ENCODE measurements at regions not wholly inside any gene's neighbourhood (a gene's known extent, or its start where the extent isn't known, plus 50 kb on each side); places are given as distances from the start of the nearest gene placed in this dataset.

GRCh38 chr2:126480033-126480432, 175.9 kb upstream of the GYPC start:
- no peak for DNase-seq (ENCODE audit: low read depth in 2 of 2)

DNA sequence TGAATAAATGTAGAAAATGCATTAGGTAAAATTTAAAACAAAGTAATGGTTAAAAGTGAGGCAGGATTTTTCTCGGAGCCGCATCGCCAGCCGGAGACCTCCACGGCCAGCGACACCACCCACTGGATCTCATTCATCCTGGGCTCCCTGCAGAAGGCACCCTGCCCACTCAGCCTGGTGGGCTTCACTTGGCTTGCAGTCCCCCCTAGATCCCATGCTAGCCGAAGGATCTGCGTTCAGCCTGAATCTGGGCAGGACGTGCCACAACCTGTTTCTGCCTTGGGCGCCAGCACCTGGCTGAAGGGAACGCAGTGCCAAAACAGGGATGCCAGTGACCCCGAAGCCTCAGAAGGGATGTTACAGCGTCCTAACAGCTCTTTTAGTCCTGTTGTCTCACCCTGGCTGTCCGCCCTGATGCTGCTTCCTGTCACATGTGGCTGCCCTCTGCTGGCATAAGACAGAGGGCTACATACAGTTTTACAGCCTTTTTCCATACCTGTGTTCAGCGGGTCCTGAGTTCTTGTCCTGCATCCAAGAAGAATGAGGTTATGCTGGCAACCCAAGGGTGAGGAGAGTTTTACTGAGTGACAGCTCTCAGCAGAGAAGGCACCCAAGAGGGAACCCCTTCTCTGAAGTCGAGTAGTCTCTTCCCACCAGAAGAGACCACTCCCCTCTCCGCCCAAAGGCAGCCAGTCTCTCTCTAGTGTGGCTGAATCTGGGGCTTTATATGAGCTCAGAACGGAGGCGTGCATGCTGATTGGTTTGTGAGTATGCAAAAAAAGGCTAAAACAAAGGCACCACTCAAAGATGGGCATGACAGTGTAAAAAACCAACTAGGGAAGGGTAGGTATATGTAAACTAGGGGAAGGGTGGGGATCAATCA, 173.1 kb upstream of the GYPC start:
- DNase-seq (ENCODE audit: low read depth in 2 of 2): no peak

GRCh38 chr2:126494593-126494992, 161.4 kb upstream of the GYPC start:
- DNase-seq (ENCODE audit: low read depth in 2 of 2): no peak

- DNase-seq (ENCODE audit: low read depth in 2 of 2): no peak
Observed at GRCh38 chr2:126495189-126495588, 160.8 kb upstream of the GYPC start.

- no peak for DNase-seq (ENCODE audit: low read depth in 2 of 2)
Observed at GRCh38 chr2:126496493-126496892, 159.5 kb upstream of the GYPC start.

DNA sequence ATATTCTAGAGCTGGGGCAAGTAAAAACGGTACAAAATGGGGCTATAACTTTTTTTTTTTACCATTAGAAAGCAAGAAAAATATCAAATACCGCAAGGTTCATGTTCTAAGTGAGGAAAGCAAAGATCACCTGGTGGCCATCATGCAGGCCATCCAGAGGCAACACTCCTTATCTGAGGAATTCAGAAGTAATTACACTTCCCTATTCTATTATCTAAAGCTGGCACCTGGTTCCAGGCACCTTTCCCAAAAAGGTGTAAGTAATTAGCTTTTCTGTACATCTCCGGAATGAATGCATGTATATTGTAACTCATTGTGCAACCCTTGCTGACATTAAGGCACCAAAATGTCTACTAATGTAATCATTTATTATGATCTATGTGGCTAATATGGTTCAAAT, 152.5 kb upstream of the GYPC start:
- no peak for DNase-seq (ENCODE audit: low read depth in 2 of 2)

GRCh38 chr2:126504949-126505348, 151.0 kb upstream of the GYPC start:
- no peak for DNase-seq (ENCODE audit: low read depth in 2 of 2)

GRCh38 chr2:126506786-126507185, 149.2 kb upstream of the GYPC start:
- DNase-seq (ENCODE audit: low read depth in 2 of 2): no peak

DNA sequence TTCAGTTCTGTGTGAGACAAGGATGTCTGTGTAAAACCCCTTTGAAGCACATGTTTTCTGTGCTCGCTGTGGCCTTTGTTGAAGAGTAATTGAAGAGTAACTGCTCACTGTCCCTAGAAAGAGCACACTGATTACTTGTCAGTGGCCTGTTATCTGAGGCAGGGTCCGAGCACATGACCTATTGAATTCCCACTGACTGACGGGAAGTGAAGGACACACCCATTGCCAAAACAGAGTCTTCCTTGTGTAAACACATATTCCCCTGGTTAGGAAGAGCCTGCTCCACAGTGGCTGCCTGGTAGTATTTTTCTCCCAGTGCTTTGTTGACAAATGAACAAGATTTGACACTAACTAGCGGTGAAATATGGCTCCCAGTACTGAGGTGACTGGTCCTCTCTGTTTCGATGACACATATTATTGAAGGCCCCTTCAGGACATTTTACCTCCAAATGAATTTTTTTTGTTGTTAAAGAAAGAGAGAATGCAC, 148.5 kb upstream of the GYPC start:
- no peak for DNase-seq (ENCODE audit: low read depth in 2 of 2)

- DNase-seq (ENCODE audit: low read depth in 2 of 2): no peak
Observed at GRCh38 chr2:126510356-126510755, 145.6 kb upstream of the GYPC start.

- DNase-seq (ENCODE audit: low read depth in 2 of 2): no peak
Observed at GRCh38 chr2:126510960-126511359, 145.0 kb upstream of the GYPC start.

DNA sequence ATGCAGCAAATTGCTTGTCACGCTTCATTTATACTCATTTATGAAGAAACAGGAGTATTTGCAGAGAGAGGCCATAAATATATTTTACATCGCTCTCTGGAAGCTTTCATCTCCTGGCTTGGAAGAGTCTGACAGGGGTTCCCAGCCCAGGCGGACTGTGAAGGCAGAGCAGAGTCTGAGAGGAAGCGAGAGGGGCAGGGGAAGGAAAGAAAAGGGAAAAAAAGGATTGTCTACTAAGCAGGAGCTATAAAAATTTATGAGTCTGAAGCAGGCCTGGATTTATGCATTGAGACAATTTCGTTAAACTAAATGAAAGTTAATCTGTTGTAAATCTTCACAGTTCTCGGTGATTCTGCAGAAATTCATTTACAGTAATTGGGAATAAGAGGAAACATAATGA, 143.9 kb upstream of the GYPC start:
- DNase-seq (ENCODE audit: low read depth in 2 of 2): no peak

DNA sequence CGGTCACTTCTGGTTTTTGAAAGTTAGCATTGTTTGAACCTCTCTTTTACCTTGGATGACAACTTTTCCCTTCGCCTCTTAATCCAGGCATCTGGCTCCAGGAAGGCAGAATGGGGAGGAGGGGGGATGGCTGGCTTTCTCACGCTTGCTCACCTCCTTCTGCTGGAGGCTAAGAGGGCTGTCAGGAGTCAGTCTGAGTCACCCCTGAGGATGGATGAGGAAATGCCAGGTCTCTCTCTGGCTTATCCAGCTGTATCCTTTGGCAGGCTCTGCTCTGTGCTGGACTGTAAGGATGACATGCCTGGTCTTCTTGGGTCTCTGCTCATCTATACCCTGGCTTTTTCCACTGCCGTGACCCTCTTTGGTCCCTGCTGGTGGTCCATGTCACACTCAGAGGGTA, 142.9 kb upstream of the GYPC start:
- DNase-seq (ENCODE audit: low read depth in 2 of 2): no peak

DNA sequence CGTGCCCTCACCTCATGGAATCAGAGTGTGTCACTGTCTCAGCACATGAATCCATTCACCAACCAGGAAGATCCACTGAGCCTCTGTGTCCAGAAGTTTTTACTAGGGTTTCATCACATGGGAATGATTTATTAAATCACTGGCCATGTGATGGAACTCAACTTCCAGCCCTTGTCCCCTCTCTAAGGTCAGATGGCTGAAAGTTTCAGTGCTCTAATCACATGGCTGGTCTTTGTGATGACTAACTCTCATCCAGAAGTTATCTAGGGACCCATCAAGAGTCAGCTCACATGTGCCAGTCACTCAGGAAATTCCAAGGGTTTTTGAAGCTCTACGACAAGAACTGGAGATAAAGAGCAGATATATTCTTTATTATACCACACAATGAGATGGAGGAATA, 140.5 kb upstream of the GYPC start:
- no peak for DNase-seq (ENCODE audit: low read depth in 2 of 2)

DNA sequence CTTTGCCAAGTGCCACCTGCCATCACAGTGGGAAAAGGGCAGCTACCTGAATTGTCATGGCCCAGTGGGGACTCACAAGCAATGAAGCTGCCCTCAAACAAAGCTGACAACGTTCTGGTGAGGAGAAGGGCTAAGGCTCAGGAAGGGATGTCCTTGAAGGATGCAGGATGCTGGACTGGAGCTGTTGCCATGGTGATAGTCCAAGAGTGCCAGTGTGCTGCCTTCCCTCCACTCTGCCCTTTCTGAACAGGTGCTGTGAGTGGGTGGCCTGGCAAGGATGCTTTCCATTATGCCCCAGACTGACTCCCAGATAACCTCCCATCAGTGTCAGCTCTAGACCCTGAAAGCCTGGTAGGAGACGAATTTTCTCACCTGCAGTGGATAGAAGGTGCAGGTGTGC, 137.8 kb upstream of the GYPC start:
- DNase-seq (ENCODE audit: low read depth in 2 of 2): no peak

DNA sequence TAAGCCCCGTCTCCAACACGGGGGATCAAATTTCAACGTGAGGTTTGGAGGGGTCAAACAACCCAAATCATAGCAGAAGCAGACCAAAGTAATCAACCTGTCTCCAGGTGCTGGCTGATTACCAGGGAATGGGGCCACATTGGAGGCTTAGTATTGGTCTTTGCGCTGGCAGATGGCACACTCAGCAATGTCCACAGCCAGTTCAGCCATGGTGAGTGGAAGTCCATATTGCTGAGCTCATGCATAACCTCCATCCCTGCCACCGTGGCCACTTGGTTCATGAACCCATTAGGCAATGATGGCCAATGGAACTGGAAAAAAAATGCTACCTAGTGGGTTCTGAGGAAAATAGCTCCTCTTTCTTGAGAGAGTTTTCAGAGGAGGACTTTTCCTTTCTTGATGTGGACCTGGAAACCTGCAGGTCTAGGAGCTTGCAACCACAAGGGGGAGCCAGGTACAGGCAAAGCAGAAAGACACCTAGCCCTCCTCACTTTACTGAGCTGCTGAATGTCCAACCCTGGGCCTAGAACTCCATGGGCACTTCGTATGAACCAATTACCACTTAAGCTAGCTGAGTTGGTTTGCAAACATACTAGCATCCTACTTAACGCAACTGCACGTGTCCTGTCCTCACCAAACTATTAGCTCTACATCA, 128.0 kb upstream of the GYPC start:
- no peak for DNase-seq (ENCODE audit: low read depth in 2 of 2)

DNA sequence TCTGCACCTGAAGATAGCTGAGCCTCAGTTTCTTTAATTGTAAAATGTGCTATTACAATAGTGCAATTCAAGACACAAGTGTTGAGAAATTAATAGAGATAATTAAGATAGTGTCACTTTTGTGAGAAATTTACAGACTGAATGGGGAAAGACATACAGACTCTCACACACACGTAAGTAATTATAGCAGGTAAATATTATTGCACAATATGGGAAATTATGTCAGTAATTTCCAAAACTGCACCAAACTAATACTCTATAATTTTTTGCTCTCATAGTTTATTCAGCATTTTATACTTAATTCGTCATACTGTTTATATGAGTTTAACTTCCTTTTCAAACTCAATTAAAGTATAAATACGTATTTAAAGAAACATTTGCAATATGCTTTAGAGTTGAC, 124.9 kb upstream of the GYPC start:
- DNase-seq (ENCODE audit: low read depth in 2 of 2): no peak

GRCh38 chr2:126534478-126534877, 121.5 kb upstream of the GYPC start:
- no peak for DNase-seq (ENCODE audit: low read depth in 2 of 2)

GRCh38 chr2:126535408-126535807, 120.5 kb upstream of the GYPC start:
- DNase-seq (ENCODE audit: low read depth in 2 of 2): no peak

- no peak for DNase-seq (ENCODE audit: low read depth in 2 of 2)
Observed at GRCh38 chr2:126536605-126537200, 119.3 kb upstream of the GYPC start.

DNA sequence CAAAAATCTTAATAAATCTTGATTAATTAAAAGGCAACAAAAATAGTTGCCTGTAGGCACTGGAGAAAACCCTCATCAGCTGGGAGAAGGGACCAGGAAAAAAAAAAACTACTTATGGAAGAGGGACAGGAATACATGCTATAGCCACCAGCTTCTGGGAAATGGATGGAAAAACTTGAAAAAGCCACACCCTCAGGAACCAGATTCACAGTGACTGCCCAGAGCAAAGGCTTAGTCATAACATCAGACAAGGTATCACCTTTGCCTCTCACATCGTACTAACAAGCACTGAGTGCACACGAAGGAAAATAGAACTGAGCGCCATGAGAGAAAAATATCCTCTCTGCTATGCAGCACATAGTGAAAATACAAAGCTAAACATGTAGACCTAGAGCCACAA, 116.9 kb upstream of the GYPC start:
- DNase-seq (ENCODE audit: low read depth in 2 of 2): no peak

GRCh38 chr2:126542247-126542646, 113.7 kb upstream of the GYPC start:
- DNase-seq (ENCODE audit: low read depth in 2 of 2): no peak

GRCh38 chr2:126543081-126543480, 112.9 kb upstream of the GYPC start:
- no peak for DNase-seq (ENCODE audit: low read depth in 2 of 2)
